HepG2 (cell line): ENCODE measurements at regions not wholly inside any gene's neighbourhood (a gene's known extent, or its start where the extent isn't known, plus 50 kb on each side); places are given as distances from the start of the nearest gene placed in this dataset.

Experiments
- EED ChIP-seq: sonication (generic); formaldehyde crosslinking; IDR thresholded peaks from 2 replicates; pipeline ENCODE4 v1.5.0; 2020; ENCODE audit warnings: mild to moderate bottlenecking, missing genetic modification reagents
- MXI1 ChIP-seq: IDR thresholded peaks from 3 replicates; pipeline ENCODE4 v1.6.1; 2012; ENCODE audit warnings: low read depth, low read length, inconsistent platforms, borderline replicate concordance
- NONO ChIP-seq, 2 experiments: fragments of 450-650 bp in 1 of 2; sonication (generic) in 1 of 2; formaldehyde crosslinking in 1 of 2; IDR thresholded peaks in 1 of 2; conservative IDR thresholded peaks in 1 of 2; 2 replicates each; pipeline versions ENCODE4 v1.6.1 to v1.8.0; 2017 to 2022; ENCODE audit warnings: mild to moderate bottlenecking in 1 of 2, missing genetic modification reagents in 1 of 2, moderate library complexity in 1 of 2
- NR1H2 ChIP-seq: sonication (generic); formaldehyde crosslinking; IDR thresholded peaks from 2 replicates; pipeline ENCODE4 v1.8.1; 2022; ENCODE audit warnings: low read depth, missing genetic modification reagents, borderline replicate concordance
- RNF2 ChIP-seq: fragments of 450-650 bp; conservative IDR thresholded peaks from 2 replicates; pipeline ENCODE4 v1.6.1; 2016; ENCODE audit warnings: low read depth
- SP1 ChIP-seq, 2 experiments: fragments of 450-650 bp in 1 of 2; sonication (generic) in 1 of 2; formaldehyde crosslinking in 1 of 2; IDR thresholded peaks; 2 replicates each; pipeline versions ENCODE4 v1.4.0 to v1.6.1; 2016 to 2020; ENCODE audit warnings: missing genetic modification reagents in 1 of 2
- SPEN ChIP-seq: sonication (generic); formaldehyde crosslinking; IDR thresholded peaks from 2 replicates; pipeline ENCODE4 v1.5.1; 2020; ENCODE audit warnings: low read depth, mild to moderate bottlenecking, missing genetic modification reagents
- TAF1 ChIP-seq: sonication (generic); formaldehyde crosslinking; IDR thresholded peaks from 2 replicates; pipeline ENCODE4 v1.4.0; 2020; ENCODE audit warnings: missing genetic modification reagents
- TCF7 ChIP-seq: sonication (generic); IDR thresholded peaks from 2 replicates; pipeline ENCODE4 v1.6.1; 2016; ENCODE audit warnings: antibody characterized with exemption, low read depth
- TGIF2 ChIP-seq: IDR thresholded peaks from 2 replicates; pipeline ENCODE4 v1.6.1; 2016; ENCODE audit warnings: control low read depth, missing compliant biosample characterization
- TF ChIP-seq, protein P1 (sequence below): sonication (generic); formaldehyde crosslinking; IDR thresholded peaks from 2 replicates; pipeline ENCODE4 v1.5.0; 2020; ENCODE audit warnings: mild to moderate bottlenecking, missing genetic modification reagents, moderate library complexity
- TF ChIP-seq, protein P2 (sequence below): sonication (generic); formaldehyde crosslinking; IDR thresholded peaks from 2 replicates; pipeline ENCODE4 v1.5.0; 2020; ENCODE audit warnings: missing genetic modification reagents, mild to moderate bottlenecking, borderline replicate concordance

DNA sequence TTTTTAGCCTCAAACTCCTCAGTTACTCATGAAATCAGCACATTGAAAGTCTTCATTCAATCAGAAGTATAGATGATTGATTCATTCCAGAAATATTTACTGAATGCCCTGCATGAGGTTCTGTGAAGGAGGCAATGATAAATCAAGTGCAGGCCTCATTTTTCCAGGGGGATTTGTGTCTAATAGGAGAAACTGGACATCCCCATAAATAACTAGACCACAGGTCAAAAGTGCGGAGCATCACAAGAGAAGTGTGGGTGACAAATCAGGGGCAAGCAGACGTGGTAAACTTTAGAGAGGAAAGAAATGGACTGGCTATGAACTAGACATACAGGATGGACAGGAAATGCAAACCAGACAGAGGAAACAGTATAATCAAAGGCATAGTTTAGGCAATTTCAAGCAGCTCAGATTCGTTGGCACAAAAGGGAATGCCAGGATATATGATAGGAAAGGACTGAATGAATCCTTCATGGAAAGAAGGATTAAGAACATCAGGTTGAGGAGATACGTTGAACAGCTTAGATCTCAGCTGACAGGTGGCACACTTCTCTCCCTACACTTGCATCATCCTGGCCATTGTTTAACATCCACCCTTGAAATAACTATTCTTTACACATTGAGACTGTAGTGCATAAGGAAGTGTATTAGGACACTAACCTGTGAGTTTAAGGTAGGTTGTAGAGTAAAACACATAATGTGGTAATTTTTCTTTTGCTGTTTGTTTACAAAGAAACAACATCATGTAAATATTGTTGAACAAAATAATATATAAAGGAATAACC lies 69.6 kb upstream of the RASGEF1B start:
- TF ChIP-seq SP1 (IDR thresholded peaks at IDR 0.05) (no peak), SP1 (CRISPR knock-in tag; IDR thresholded peaks at IDR 0.05) (no peak), MXI1 (no peak), TCF7 (no peak), TGIF2 (CRISPR knock-in tag) (no peak), EED (CRISPR knock-in tag) (no peak), NR1H2 (CRISPR knock-in tag) (no peak), TAF1 (CRISPR knock-in tag) (no peak), NONO (IDR thresholded peaks at IDR 0.05) (no peak), NONO (CRISPR knock-in tag; conservative IDR thresholded peaks at IDR 0.05) (no peak), RNF2 (no peak), SPEN (no peak)
- TF ChIP-seq, protein P1, sequence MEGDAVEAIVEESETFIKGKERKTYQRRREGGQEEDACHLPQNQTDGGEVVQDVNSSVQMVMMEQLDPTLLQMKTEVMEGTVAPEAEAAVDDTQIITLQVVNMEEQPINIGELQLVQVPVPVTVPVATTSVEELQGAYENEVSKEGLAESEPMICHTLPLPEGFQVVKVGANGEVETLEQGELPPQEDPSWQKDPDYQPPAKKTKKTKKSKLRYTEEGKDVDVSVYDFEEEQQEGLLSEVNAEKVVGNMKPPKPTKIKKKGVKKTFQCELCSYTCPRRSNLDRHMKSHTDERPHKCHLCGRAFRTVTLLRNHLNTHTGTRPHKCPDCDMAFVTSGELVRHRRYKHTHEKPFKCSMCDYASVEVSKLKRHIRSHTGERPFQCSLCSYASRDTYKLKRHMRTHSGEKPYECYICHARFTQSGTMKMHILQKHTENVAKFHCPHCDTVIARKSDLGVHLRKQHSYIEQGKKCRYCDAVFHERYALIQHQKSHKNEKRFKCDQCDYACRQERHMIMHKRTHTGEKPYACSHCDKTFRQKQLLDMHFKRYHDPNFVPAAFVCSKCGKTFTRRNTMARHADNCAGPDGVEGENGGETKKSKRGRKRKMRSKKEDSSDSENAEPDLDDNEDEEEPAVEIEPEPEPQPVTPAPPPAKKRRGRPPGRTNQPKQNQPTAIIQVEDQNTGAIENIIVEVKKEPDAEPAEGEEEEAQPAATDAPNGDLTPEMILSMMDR (CRISPR knock-in tag) = no peak
- TF ChIP-seq, protein P2, sequence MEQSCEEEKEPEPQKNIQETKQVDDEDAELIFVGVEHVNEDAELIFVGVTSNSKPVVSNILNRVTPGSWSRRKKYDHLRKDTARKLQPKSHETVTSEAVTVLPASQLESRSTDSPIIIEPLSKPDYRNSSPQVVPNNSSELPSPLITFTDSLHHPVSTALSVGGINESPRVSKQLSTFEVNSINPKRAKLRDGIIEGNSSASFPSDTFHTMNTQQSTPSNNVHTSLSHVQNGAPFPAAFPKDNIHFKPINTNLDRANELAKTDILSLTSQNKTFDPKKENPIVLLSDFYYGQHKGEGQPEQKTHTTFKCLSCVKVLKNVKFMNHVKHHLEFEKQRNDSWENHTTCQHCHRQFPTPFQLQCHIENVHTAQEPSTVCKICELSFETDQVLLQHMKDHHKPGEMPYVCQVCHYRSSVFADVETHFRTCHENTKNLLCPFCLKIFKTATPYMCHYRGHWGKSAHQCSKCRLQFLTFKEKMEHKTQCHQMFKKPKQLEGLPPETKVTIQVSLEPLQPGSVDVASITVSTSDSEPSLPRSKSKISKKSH (CRISPR knock-in tag) = no peak
